HL-60 (cell line): ENCODE measurements at regions not wholly inside any gene's neighbourhood (a gene's known extent, or its start where the extent isn't known, plus 50 kb on each side); places are given as distances from the start of the nearest gene placed in this dataset.
"Not testable (repeated sequence)": the region's sequence is repeated elsewhere in the genome, so short reads cannot be mapped to it uniquely, and the experiment has no call there.

Experiments used
- DNase-seq, 2 experiments: peaks; one replicate each; pipeline ENCODE4 v3.0.0-alpha.2; 2010 to 2020; ENCODE audit warnings: low read depth in 1 of 2, low spot score in 1 of 2
- H3K27ac ChIP-seq: fragments of 250-450 bp; sonication (Bioruptor Pico); replicated peaks from 2 replicates; pipeline ENCODE4 v1.5.1; 2020; ENCODE audit warnings: mild to moderate bottlenecking, moderate library complexity
- H3K27me3 ChIP-seq: fragments of 250-450 bp; sonication (Bioruptor Pico); 2 replicates; pipeline ENCODE4 v1.5.1; 2021; ENCODE audit warnings: mild to moderate bottlenecking, moderate library complexity; ENCODE audit not compliant: insufficient read depth, poor library complexity, severe bottlenecking
- H3K4me3 ChIP-seq: replicated peaks from 2 replicates; pipeline ENCODE4 v1.5.1; 2011; ENCODE audit warnings: mild to moderate bottlenecking, control low read depth, low read length; ENCODE audit not compliant: insufficient read depth
- GABPA ChIP-seq: IDR thresholded peaks from 2 replicates; pipeline ENCODE4 v1.6.1; 2012; ENCODE audit warnings: low read depth
- POLR2AphosphoS5 ChIP-seq: IDR thresholded peaks from 2 replicates; pipeline ENCODE4 v1.6.1; 2012; ENCODE audit warnings: low read depth
- SPI1 ChIP-seq: IDR thresholded peaks from 2 replicates; pipeline ENCODE4 v1.6.1; 2012; ENCODE audit warnings: low read depth, mild to moderate bottlenecking, borderline replicate concordance
- TF ChIP-seq, protein P1 (sequence below): IDR thresholded peaks from one replicate; pipeline ENCODE4 v1.5.1; 2011; ENCODE audit warnings: low read length, control low read depth, inconsistent platforms; ENCODE audit not compliant: insufficient read depth
- TF ChIP-seq, protein P2 (sequence below): IDR thresholded peaks from 2 replicates; pipeline ENCODE4 v1.6.1; 2012; ENCODE audit warnings: low read depth; ENCODE audit not compliant: insufficient replicate concordance

DNA sequence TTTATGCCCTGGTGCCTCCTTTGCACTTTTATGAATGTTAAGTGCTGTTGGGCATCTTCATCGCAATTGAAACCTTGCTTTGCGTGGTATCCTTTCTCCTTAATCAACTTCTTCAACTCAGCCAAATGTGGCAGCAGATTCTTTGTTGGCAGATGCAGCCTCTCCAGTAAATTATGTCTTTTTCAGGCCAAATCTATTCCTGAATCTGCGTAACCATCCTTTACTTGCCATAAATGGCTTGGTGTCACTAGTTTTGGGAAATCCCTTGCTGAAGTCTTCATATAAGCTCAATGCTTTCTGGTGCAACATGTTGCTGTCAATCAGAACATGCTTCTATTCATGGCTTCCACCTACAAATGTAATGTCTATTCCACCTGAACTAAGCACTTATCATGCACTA, 457.5 kb downstream of the FGF13 start:
- DNase-seq: no peak
- H3K27me3 ChIP-seq: no peaks in the 10 kb centered on the region
- TF ChIP-seq, protein P1, sequence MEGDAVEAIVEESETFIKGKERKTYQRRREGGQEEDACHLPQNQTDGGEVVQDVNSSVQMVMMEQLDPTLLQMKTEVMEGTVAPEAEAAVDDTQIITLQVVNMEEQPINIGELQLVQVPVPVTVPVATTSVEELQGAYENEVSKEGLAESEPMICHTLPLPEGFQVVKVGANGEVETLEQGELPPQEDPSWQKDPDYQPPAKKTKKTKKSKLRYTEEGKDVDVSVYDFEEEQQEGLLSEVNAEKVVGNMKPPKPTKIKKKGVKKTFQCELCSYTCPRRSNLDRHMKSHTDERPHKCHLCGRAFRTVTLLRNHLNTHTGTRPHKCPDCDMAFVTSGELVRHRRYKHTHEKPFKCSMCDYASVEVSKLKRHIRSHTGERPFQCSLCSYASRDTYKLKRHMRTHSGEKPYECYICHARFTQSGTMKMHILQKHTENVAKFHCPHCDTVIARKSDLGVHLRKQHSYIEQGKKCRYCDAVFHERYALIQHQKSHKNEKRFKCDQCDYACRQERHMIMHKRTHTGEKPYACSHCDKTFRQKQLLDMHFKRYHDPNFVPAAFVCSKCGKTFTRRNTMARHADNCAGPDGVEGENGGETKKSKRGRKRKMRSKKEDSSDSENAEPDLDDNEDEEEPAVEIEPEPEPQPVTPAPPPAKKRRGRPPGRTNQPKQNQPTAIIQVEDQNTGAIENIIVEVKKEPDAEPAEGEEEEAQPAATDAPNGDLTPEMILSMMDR: no peak
- TF ChIP-seq SPI1: no peak
- TF ChIP-seq, protein P2, sequence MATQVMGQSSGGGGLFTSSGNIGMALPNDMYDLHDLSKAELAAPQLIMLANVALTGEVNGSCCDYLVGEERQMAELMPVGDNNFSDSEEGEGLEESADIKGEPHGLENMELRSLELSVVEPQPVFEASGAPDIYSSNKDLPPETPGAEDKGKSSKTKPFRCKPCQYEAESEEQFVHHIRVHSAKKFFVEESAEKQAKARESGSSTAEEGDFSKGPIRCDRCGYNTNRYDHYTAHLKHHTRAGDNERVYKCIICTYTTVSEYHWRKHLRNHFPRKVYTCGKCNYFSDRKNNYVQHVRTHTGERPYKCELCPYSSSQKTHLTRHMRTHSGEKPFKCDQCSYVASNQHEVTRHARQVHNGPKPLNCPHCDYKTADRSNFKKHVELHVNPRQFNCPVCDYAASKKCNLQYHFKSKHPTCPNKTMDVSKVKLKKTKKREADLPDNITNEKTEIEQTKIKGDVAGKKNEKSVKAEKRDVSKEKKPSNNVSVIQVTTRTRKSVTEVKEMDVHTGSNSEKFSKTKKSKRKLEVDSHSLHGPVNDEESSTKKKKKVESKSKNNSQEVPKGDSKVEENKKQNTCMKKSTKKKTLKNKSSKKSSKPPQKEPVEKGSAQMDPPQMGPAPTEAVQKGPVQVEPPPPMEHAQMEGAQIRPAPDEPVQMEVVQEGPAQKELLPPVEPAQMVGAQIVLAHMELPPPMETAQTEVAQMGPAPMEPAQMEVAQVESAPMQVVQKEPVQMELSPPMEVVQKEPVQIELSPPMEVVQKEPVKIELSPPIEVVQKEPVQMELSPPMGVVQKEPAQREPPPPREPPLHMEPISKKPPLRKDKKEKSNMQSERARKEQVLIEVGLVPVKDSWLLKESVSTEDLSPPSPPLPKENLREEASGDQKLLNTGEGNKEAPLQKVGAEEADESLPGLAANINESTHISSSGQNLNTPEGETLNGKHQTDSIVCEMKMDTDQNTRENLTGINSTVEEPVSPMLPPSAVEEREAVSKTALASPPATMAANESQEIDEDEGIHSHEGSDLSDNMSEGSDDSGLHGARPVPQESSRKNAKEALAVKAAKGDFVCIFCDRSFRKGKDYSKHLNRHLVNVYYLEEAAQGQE: no peak
- no peak for TF ChIP-seq POLR2AphosphoS5
- TF ChIP-seq GABPA: no peak
- H3K4me3 ChIP-seq: no peak overlapping the region
- no peak overlapping the region for H3K27ac ChIP-seq

DNA sequence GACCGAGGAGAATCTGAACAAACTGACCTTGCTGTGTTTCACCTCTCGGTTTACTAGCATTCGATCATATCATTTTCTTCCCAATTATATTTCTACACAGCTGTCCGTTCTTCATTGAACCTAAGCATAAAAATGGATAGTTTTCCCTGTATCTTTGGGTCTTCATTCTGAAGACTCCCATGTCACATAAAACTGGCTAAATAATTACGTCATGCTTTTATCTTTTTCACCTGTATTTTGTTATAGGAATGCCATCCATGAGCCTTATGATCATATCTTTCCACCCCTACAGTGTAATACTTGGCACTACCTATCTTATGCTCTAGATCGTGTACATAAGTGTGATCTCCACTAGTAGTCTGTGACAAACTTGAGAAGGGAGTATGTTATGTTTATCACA, 456.1 kb downstream of the FGF13 start:
- H3K27me3 ChIP-seq: no peaks in the 10 kb centered on the region
- H3K4me3 ChIP-seq: no peak overlapping the region
- no peak overlapping the region for H3K27ac ChIP-seq
- no peak for DNase-seq
- TF ChIP-seq POLR2AphosphoS5 (no peak), SPI1 (no peak), GABPA (no peak)
- TF ChIP-seq, protein P2: no peak
- TF ChIP-seq, protein P1: no peak

DNA sequence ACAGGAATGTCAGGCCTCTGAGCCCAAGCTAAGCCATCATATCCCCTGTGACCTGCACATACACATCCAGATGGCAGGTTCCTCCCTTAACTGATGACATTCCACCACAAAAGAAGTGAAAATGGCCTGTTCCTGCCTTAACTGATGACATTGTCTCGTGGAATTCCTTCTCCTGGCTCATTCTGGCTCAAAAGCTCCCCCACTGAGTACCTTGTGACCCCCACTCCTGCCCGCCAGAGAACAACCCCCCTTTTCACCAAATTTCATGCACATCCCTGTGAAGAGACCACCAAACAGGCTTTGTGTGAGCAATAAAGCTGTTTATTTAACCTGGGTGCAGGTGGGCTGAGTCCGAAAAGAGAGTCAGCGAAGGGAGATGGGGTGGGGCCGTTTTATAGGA, 447.4 kb downstream of the FGF13 start:
- not testable (repeated sequence) for H3K27ac ChIP-seq

DNA sequence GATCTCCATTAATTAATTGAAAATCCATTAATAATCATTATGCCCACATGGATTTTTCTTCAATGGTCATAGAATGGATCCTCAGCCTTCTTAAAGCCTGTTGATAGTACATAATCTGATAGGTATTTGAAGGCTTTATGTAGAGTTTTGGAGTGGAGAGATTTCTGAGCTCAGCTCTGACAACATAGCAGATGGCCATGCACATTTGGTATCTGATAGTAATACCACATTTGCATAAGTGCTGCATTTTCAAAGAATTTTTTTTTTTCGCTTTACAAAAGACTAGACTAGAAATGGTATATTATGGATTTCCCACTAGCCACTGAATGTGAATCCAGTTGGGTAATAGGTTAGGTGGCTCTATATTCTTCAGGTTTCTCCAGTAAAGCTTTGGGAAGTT, 440.6 kb downstream of the FGF13 start:
- no peak overlapping the region for H3K4me3 ChIP-seq
- no peaks in the 10 kb centered on the region for H3K27me3 ChIP-seq
- no peak overlapping the region for H3K27ac ChIP-seq
- no peak for DNase-seq
- TF ChIP-seq GABPA (no peak), POLR2AphosphoS5 (no peak), SPI1 (no peak)
- TF ChIP-seq, protein P1: no peak
- TF ChIP-seq, protein P2: no peak

More for the DNA sequence above, 447.4 kb downstream of the FGF13 start:
- DNase-seq, H3K4me3 ChIP-seq, H3K27me3 ChIP-seq: not testable (repeated sequence)

DNA sequence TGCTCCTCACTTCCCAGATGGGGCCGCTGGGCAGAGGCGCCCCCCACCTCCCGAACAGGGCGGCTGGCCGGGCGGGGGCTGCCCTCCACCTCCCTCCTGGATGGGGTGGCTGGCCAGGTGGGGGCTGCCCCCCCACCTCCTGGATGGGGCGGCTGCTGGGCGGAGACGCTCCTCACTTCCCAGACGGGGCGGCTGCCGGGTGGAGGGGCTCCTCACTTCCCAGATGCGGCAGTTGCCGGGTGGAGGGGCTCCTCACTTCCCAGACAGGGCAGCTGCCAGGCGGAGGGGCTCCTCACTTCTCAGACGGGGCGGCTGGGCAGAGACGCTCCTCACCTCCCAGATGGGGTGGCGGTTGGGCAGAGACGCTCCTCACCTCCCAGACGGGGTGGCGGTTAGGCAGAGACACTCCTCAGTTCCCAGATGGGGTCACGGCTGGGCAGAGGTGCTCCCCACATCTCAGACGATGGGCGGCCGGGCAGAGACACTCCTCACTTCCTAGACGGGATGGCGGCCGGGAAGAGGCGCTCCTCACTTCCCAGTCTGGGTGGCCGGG, 428.8 kb downstream of the FGF13 start:
- not testable (repeated sequence) for H3K4me3 ChIP-seq, H3K27ac ChIP-seq, H3K27me3 ChIP-seq, DNase-seq
